A549 (cell line): ENCODE measurements at regions not wholly inside any gene's neighbourhood (a gene's known extent, or its start where the extent isn't known, plus 50 kb on each side); places are given as distances from the start of the nearest gene placed in this dataset.

ENCODE experiments used
- ATAC-seq, 2 experiments: fragments of 200-7000 bp in 1 of 2; fragments of >200 bp in 1 of 2; cut with Nextera tagmentation in 1 of 2; cut with Tn5 transposase in 1 of 2; 3 replicates each; pipeline versions ENCODE4 v1.8.0 to v1.9.1; 2018 to 2020; ENCODE audit warnings: mild to moderate bottlenecking in 1 of 2, moderate library complexity in 1 of 2
- CTCF ChIA-PET: fragments of 300-600 bp; sonication (Branson Sonifier 250); formaldehyde crosslinking; extraction: SDS; loops from one replicate; lab custom pipeline; 2021; ENCODE audit warnings: antibody characterized with exemption, inconsistent platforms; lab: Yijun Ruan, JAX
- POLR2A ChIA-PET: fragments of 350-600 bp; formaldehyde crosslinking; extraction: SDS; loops from one replicate; lab custom pipeline; 2021; ENCODE audit warnings: antibody characterized with exemption, inconsistent platforms; lab: Yijun Ruan, JAX
- DNase-seq, 2 experiments: peaks; one replicate each; pipeline versions ENCODE4 v3.0.0 to v3.0.0-alpha.2; 2011 to 2016; ENCODE audit warnings: low read depth in 1 of 2, low spot score in 1 of 2
- FAIRE-seq: peaks from 2 replicates; lab custom pipeline; 2011; peaks lifted over from hg19 to GRCh38; lab: Jason Lieb, UNC
- H3K27ac ChIP-seq, 2 experiments: fragments of >200 bp; sonication (Bioruptor Twin); formaldehyde crosslinking; 3 replicates each; pipeline ENCODE4 v1.5.1; 2016 to 2017
- H3K4me1 ChIP-seq: fragments of >200 bp; sonication (Bioruptor Twin); formaldehyde crosslinking; 3 replicates; pipeline ENCODE4 v1.6.1; 2016
- H3K4me2 ChIP-seq: fragments of >200 bp; sonication (Bioruptor Twin); formaldehyde crosslinking; 3 replicates; pipeline ENCODE4 v1.6.1; 2016
- H3K4me3 ChIP-seq: fragments of >200 bp; sonication (Bioruptor Twin); formaldehyde crosslinking; 3 replicates; pipeline ENCODE4 v1.5.1; 2016
- H3K9me3 ChIP-seq: fragments of >200 bp; sonication (Bioruptor Twin); formaldehyde crosslinking; 3 replicates; pipeline ENCODE4 v1.6.1; 2016
- GATA3 ChIP-seq: IDR thresholded peaks from 2 replicates; pipeline ENCODE4 v1.6.1; 2012; ENCODE audit warnings: borderline replicate concordance
- JUN ChIP-seq, 2 experiments: fragments of >200 bp; sonication (Bioruptor Twin); formaldehyde crosslinking; IDR thresholded peaks; 2 replicates in 1 of 2; 3 replicates in 1 of 2; pipeline ENCODE4 v1.6.1; 2016 to 2017
- KDM5A ChIP-seq: fragments of 200-600 bp; sonication (generic); IDR thresholded peaks from 2 replicates; pipeline ENCODE4 v1.6.1; 2016; ENCODE audit warnings: antibody characterized with exemption, mild to moderate bottlenecking
- RAD21 ChIP-seq, 2 experiments: fragments of >200 bp in 1 of 2; sonication (Bioruptor Twin) in 1 of 2; formaldehyde crosslinking in 1 of 2; IDR thresholded peaks in 1 of 2; conservative IDR thresholded peaks in 1 of 2; 2 replicates in 1 of 2; 3 replicates in 1 of 2; pipeline ENCODE4 v1.6.1; 2012 to 2018; ENCODE audit warnings: inconsistent platforms in 1 of 2
- WGBS: methylation state at CpG from one replicate; pipeline ENCODE4 v1.1.6; 2017; ENCODE audit errors: missing lambda C conversion rate; 5-methylcytosine and 5-hydroxymethylcytosine counted together
- TF ChIP-seq, protein P1 (sequence below): fragments of 200-600 bp; sonication (generic); IDR thresholded peaks from 2 replicates; pipeline ENCODE4 v1.6.1; 2016; ENCODE audit warnings: antibody characterized with exemption, mild to moderate bottlenecking, moderate library complexity

DNA sequence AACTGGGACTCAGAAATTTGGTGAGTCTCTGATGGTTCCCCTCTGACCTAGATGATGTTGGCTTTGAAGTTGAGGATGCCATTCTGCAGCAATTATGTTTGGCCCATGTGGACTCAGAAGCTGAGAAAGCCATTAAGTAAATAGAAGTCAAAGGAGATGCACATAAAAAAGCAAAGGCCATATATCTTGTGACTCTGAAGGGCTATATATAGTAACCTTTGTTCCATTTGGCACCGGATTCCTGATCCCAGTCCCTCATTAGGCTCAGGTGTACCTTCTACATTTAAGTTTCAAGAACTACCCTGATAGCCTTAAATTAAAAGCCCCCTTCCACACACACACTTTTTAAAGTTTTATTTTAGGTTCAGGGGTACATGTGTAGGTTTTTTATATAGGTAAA is 50.0 kb upstream of the PDK4 start:
- WGBS, result 27% methylated on average over 1 of the region's 1 CpG
- POLR2A ChIA-PET, result no interaction called here

More for the DNA sequence above, 50.0 kb upstream of the PDK4 start:
- ATAC-seq (no peak), FAIRE-seq (no peak), DNase-seq (no peak)
- CTCF ChIA-PET, result no interaction called here
- no peaks in the 10 kb centered on the region for H3K4me1 ChIP-seq
- H3K27ac ChIP-seq, result no peak overlapping the region
- TF ChIP-seq, protein P1, sequence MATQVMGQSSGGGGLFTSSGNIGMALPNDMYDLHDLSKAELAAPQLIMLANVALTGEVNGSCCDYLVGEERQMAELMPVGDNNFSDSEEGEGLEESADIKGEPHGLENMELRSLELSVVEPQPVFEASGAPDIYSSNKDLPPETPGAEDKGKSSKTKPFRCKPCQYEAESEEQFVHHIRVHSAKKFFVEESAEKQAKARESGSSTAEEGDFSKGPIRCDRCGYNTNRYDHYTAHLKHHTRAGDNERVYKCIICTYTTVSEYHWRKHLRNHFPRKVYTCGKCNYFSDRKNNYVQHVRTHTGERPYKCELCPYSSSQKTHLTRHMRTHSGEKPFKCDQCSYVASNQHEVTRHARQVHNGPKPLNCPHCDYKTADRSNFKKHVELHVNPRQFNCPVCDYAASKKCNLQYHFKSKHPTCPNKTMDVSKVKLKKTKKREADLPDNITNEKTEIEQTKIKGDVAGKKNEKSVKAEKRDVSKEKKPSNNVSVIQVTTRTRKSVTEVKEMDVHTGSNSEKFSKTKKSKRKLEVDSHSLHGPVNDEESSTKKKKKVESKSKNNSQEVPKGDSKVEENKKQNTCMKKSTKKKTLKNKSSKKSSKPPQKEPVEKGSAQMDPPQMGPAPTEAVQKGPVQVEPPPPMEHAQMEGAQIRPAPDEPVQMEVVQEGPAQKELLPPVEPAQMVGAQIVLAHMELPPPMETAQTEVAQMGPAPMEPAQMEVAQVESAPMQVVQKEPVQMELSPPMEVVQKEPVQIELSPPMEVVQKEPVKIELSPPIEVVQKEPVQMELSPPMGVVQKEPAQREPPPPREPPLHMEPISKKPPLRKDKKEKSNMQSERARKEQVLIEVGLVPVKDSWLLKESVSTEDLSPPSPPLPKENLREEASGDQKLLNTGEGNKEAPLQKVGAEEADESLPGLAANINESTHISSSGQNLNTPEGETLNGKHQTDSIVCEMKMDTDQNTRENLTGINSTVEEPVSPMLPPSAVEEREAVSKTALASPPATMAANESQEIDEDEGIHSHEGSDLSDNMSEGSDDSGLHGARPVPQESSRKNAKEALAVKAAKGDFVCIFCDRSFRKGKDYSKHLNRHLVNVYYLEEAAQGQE, result no peak
- TF ChIP-seq GATA3, result no peak
- no peak for TF ChIP-seq RAD21 (conservative IDR thresholded peaks at IDR 0.05 in 1 of 2, IDR thresholded peaks at IDR 0.05 in 1 of 2)
- TF ChIP-seq JUN (IDR thresholded peaks at IDR 0.05), result no peak
- TF ChIP-seq KDM5A, result no peak
- no peak overlapping the region for H3K4me3 ChIP-seq
- no peak overlapping the region for H3K4me2 ChIP-seq
- no peaks in the 10 kb centered on the region for H3K9me3 ChIP-seq
